ENCODE measurements at regions not wholly inside any gene's neighbourhood (a gene's known extent, or its start where the extent isn't known, plus 50 kb on each side); places are given as distances from the start of the nearest gene placed in this dataset.

- TF ChIP-seq CTCF (IDR thresholded peaks at IDR 0.05; ENCODE audit: low read depth, low read length) (no peak), EZH2phosphoT487 (IDR thresholded peaks at IDR 0.05; ENCODE audit: low read depth) (no peak)
Observed at GRCh38 chrX:151073767-151074166, 90.6 kb downstream of the HMGB3 start.
